ENCODE measurements at regions not wholly inside any gene's neighbourhood (a gene's known extent, or its start where the extent isn't known, plus 50 kb on each side); places are given as distances from the start of the nearest gene placed in this dataset.

DNA sequence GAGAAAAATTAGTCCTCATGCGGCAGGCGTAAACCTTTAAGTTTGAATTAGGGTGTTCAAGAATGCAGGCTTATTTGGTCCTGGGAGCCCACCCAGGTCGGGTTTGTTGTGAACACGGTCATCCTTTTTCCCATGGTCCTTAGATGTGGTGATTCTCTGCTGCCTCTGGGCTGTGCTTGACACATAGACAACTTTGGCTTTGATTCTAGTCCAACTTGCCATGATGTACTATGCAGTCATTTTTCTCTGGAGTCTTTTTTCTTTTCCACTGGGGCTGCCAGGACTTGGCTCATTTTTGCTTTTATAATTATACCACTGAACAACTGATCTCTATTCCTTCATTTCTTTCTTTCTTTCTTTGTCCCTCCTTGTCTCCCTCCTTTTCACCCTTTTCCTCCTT lies 218.6 kb downstream of the SREK1 start:
- TF ChIP-seq, protein P1, sequence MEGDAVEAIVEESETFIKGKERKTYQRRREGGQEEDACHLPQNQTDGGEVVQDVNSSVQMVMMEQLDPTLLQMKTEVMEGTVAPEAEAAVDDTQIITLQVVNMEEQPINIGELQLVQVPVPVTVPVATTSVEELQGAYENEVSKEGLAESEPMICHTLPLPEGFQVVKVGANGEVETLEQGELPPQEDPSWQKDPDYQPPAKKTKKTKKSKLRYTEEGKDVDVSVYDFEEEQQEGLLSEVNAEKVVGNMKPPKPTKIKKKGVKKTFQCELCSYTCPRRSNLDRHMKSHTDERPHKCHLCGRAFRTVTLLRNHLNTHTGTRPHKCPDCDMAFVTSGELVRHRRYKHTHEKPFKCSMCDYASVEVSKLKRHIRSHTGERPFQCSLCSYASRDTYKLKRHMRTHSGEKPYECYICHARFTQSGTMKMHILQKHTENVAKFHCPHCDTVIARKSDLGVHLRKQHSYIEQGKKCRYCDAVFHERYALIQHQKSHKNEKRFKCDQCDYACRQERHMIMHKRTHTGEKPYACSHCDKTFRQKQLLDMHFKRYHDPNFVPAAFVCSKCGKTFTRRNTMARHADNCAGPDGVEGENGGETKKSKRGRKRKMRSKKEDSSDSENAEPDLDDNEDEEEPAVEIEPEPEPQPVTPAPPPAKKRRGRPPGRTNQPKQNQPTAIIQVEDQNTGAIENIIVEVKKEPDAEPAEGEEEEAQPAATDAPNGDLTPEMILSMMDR (IDR thresholded peaks at IDR 0.05; ENCODE audit: partially characterized antibody, unreplicated experiment) = no peak
- Mint-ChIP-seq H3K4me1 (ENCODE audit: low read depth, unreplicated experiment) (no peaks in the 10 kb centered on the region), H3K4me3 (ENCODE audit: unreplicated experiment) (no peak overlapping the region), H3K36me3 (ENCODE audit: unreplicated experiment) (peaks cover 4% of the 10 kb centered on the region), H3K27me3 (ENCODE audit: unreplicated experiment) (no peaks in the 10 kb centered on the region), H3K27ac (ENCODE audit: unreplicated experiment) (no peak overlapping the region), H3K9me3 (ENCODE audit: unreplicated experiment) (peaks cover 2% of the 10 kb centered on the region)
- DNase-seq = no peak

DNA sequence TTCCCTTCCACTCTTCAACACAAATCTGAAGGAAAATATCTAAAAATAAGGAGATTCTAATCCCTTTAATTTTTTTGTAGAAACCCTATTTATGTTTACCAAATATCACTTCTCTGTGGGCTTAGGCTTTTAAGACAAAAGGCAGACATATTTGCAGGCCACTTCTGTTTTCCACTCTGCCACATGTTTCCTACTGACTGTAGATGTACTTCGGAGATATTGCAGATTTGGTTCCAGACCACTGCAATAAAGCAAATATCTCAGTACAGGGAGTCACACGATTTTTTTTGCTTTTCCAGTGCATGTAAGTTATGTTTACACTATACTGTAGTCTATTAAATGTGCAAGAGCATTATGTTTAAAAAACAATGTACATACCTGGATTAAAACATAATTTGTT lies 219.0 kb downstream of the SREK1 start:
- Mint-ChIP-seq H3K4me3 (ENCODE audit: unreplicated experiment) (no peak overlapping the region), H3K4me1 (ENCODE audit: low read depth, unreplicated experiment) (no peaks in the 10 kb centered on the region), H3K27ac (ENCODE audit: unreplicated experiment) (no peak overlapping the region), H3K9me3 (ENCODE audit: unreplicated experiment) (peaks cover 2% of the 10 kb centered on the region), H3K27me3 (ENCODE audit: unreplicated experiment) (no peaks in the 10 kb centered on the region), H3K36me3 (ENCODE audit: unreplicated experiment) (peaks cover 4% of the 10 kb centered on the region)
- no peak for DNase-seq
- TF ChIP-seq, protein P1 (IDR thresholded peaks at IDR 0.05; ENCODE audit: partially characterized antibody, unreplicated experiment) = no peak

DNA sequence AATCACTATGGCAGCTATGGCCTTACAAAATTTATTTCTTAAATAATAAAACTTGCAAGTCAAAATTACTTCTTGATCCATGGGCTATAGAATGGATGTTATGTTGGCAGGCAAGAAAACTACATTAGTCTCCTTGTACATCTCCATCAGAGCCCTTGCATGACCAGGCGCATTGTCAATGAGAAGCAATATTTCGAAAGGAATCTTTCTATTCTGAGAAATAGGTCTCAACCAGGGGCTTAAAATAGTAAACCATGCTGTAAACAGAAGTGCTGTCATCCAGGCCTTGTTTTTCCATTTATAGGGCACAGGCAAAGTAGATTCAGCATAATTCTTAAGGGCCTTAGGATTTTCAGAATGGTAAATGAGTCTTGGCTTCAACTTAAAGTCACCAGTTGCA lies 220.1 kb downstream of the SREK1 start:
- Mint-ChIP-seq H3K9me3 (ENCODE audit: unreplicated experiment) (peaks cover 2% of the 10 kb centered on the region), H3K4me3 (ENCODE audit: unreplicated experiment) (no peak overlapping the region), H3K27ac (ENCODE audit: unreplicated experiment) (no peak overlapping the region), H3K4me1 (ENCODE audit: low read depth, unreplicated experiment) (no peaks in the 10 kb centered on the region), H3K36me3 (ENCODE audit: unreplicated experiment) (peaks cover 4% of the 10 kb centered on the region), H3K27me3 (ENCODE audit: unreplicated experiment) (no peaks in the 10 kb centered on the region)
- no peak for DNase-seq
- TF ChIP-seq, protein P1 (IDR thresholded peaks at IDR 0.05; ENCODE audit: partially characterized antibody, unreplicated experiment) = no peak

DNA sequence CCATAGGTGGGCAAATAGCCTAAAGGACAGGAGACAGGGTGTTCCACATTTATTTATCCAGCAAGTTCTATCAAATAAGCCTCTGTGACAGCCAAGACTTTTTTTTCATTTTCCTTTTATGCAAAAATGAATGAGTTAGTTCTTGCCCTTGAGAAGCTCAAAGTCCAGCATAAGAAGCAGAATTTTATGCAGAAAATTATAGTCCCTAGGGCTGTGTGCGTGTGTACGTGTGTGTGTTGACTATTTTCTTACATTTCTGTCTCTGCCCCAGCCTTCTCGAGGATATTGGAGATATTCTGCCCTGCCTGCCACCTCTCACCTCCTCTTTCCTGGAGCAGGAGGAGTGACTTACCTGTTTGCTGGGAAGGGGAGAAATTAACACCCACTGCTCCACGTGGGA lies 221.9 kb downstream of the SREK1 start:
- peaks cover 1% of the 10 kb centered on the region for H3K27me3 Mint-ChIP-seq (ENCODE audit: unreplicated experiment)
- H3K36me3 Mint-ChIP-seq (ENCODE audit: unreplicated experiment) = peaks cover 4% of the 10 kb centered on the region
- TF ChIP-seq, protein P1 (IDR thresholded peaks at IDR 0.05; ENCODE audit: partially characterized antibody, unreplicated experiment) = no peak
- H3K4me3 Mint-ChIP-seq (ENCODE audit: unreplicated experiment) = no peak overlapping the region
- no peak overlapping the region for H3K27ac Mint-ChIP-seq (ENCODE audit: unreplicated experiment)
- H3K9me3 Mint-ChIP-seq (ENCODE audit: unreplicated experiment) = no peaks in the 10 kb centered on the region
- no peaks in the 10 kb centered on the region for H3K4me1 Mint-ChIP-seq (ENCODE audit: low read depth, unreplicated experiment)
- DNase-seq = no peak

DNA sequence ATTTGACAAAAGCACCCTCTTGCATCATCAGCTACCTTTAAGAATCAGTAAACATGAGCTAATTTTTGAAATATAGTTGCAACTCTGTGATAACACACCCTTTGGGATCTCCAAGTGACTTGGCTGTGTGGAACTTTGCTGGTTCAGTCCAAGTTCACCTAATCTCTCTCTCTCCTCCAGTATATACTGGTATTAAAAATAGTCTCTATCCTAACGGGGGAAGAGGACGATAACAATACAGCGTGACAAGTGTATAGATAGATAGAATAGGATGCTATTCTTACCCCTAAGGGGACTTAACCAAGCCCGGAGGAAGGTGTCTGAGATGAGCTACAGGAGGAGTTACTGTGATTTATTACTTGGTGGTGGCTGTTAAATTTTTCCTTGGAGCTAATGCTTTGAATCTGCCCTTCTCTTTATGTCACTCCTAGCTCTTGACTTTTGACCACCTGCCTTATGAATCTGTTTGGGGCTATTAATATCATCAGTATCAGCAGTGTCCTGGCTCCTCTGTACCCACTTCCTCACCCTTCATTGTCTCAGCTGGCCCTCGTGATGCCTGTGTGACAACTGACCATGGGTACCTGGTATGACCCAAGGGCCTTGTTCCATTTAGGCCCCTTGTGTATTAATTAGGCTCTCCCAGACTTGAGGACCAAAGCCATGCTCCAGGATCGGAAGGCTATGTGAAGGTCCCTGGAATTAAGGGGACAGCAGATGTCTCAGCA lies 223.9 kb downstream of the SREK1 start:
- DNase-seq = no peak
- no peak overlapping the region for H3K27ac Mint-ChIP-seq (ENCODE audit: unreplicated experiment)
- TF ChIP-seq, protein P1 (IDR thresholded peaks at IDR 0.05; ENCODE audit: partially characterized antibody, unreplicated experiment) = no peak
- H3K9me3 Mint-ChIP-seq (ENCODE audit: unreplicated experiment) = no peaks in the 10 kb centered on the region
- H3K27me3 Mint-ChIP-seq (ENCODE audit: unreplicated experiment) = peaks cover 1% of the 10 kb centered on the region
- peaks cover 4% of the 10 kb centered on the region for H3K36me3 Mint-ChIP-seq (ENCODE audit: unreplicated experiment)
- H3K4me3 Mint-ChIP-seq (ENCODE audit: unreplicated experiment) = no peak overlapping the region
- no peaks in the 10 kb centered on the region for H3K4me1 Mint-ChIP-seq (ENCODE audit: low read depth, unreplicated experiment)

Data from glutamatergic neuron (in vitro differentiated cells).